GM20000 (cell line): ENCODE measurements at regions not wholly inside any gene's neighbourhood (a gene's known extent, or its start where the extent isn't known, plus 50 kb on each side); places are given as distances from the start of the nearest gene placed in this dataset.

ENCODE experiments used
- DNase-seq: peaks from one replicate; pipeline ENCODE4 v3.0.0; 2012; ENCODE audit warnings: low spot score
- CTCF ChIP-seq: IDR thresholded peaks from 2 replicates; pipeline ENCODE4 v1.5.1; 2012; ENCODE audit warnings: mild to moderate bottlenecking, control low read depth; ENCODE audit errors: extremely low read depth, missing control alignments

GRCh38 chr12:90871726-90872096 is 83.3 kb downstream of the CCER1 start:
- no peak for DNase-seq
- TF ChIP-seq CTCF, result no peak

- TF ChIP-seq CTCF, result no peak
- no peak for DNase-seq
Observed at GRCh38 chr12:90870971-90871725, 83.8 kb downstream of the CCER1 start.

- TF ChIP-seq CTCF, result no peak
- no peak for DNase-seq
Observed at GRCh38 chr12:90868626-90869025, 86.3 kb downstream of the CCER1 start.

- no peak for DNase-seq
- no peak for TF ChIP-seq CTCF
Observed at GRCh38 chr12:90859591-90859990, 95.4 kb downstream of the CCER1 start.

- no peak for DNase-seq
- TF ChIP-seq CTCF, result no peak
Observed at GRCh38 chr12:90858252-90858651, 96.7 kb downstream of the CCER1 start.

GRCh38 chr12:90855534-90855933 is 99.4 kb downstream of the CCER1 start:
- no peak for DNase-seq
- no peak for TF ChIP-seq CTCF

- peak; percentile 40 for TF ChIP-seq CTCF
- peak; percentile 8 for DNase-seq
Observed at GRCh38 chr12:90854136-90854689, 100.8 kb downstream of the CCER1 start.
